HuH-7 (cell line): ENCODE measurements at regions not wholly inside any gene's neighbourhood (a gene's known extent, or its start where the extent isn't known, plus 50 kb on each side); places are given as distances from the start of the nearest gene placed in this dataset.

Experiments used
- DNase-seq: peaks from one replicate; pipeline ENCODE4 v3.0.0; 2011; ENCODE audit warnings: low spot score

GRCh38 chr7:123259759-123260158, 60.0 kb upstream of the SLC13A1 start:
- no peak for DNase-seq
